Urothelium cell line (cell line): ENCODE measurements at regions not wholly inside any gene's neighbourhood (a gene's known extent, or its start where the extent isn't known, plus 50 kb on each side); places are given as distances from the start of the nearest gene placed in this dataset.

Source experiments
- DNase-seq: peaks from one replicate; pipeline ENCODE4 v3.0.0; 2011; ENCODE audit warnings: low spot score, mixed read lengths
- FAIRE-seq: peaks from 2 replicates; lab custom pipeline; 2011; peaks lifted over from hg19 to GRCh38; lab: Jason Lieb, UNC

DNA sequence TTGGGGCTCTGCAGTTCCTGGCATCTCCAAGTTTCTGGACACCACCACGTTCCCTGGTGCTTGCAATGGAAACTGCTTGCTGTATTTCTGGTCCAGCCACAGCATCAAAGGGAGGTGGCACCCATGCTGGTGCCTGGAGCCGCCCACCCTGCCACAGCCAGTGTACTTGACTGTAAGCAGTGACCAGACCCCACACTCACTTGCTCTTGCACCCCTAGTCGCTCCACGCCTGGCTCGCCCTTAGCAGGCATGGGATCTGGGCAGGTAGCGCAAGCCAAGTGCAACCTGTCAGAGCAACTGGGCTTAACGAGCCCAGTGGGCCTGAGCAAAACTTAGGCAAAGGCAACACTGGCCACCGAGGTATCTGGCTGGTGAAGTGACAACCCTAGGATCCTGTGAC, 648.2 kb upstream of the PCDH9 start:
- DNase-seq, result no peak
- no peak for FAIRE-seq

DNA sequence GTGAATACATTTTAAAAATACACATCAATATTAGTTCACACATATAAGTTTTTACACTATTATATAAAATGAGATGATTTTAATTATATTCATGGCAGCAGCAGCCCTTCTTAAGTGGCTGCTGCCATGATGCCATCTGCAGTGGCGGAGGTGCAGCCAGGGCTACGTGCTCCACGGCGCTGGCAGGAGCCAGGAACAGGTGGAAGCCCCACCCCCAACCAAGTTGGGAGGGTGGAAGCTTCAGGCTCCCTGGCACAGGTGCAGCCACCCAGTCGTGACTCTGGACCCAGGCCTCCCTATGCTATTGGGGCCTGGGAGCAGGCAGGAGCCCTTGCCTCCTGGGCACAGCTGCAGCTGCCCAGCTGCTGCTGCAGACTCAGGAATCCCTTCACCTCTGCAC, 646.9 kb upstream of the PCDH9 start:
- FAIRE-seq, result no peak

DNA sequence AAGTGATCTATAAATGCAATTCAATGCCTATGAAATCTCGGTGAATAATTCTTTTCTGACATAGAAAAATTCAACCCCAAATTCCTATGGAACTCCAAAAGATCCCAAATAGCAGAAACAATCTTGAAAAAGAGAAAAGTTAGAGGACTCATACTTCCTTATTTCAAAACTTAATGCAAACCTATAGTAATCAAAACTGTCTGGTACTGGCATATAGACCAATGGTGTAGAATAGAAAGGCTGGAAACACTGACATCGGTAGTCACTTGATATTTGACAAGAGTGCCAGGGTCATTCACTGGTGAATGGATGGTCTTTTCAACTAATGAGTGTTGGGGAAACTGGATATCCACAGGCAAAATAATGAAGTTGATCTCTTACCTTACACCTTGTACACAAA, 637.1 kb upstream of the PCDH9 start:
- DNase-seq, result no peak
- no peak for FAIRE-seq

More for the DNA sequence above, 646.9 kb upstream of the PCDH9 start:
- DNase-seq, result no peak

GRCh38 chr13:67860315-67860714, 630.2 kb upstream of the PCDH9 start:
- DNase-seq (no peak), FAIRE-seq (no peak)

DNA sequence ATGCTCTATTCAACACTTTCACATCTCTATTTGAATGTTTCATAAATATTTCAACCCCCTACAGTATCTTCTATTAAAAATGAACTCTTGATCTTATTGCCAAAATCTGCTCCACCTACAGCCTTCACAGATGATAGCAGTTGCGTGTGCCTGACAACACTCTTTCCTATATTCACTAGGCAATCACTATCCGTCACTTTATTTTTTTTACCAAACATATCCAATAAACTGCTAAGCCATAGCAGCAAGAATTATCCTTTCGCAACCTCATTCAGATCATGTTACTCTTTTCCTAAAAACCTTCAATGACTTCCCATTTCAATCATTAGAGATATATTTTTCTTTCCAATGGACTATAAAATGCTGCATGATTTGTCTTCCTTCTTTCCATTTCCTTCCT, 629.8 kb upstream of the PCDH9 start:
- DNase-seq (no peak), FAIRE-seq (no peak)

- DNase-seq, result no peak
- FAIRE-seq, result no peak
Observed at GRCh38 chr13:67857581-67858310, 627.6 kb upstream of the PCDH9 start.

DNA sequence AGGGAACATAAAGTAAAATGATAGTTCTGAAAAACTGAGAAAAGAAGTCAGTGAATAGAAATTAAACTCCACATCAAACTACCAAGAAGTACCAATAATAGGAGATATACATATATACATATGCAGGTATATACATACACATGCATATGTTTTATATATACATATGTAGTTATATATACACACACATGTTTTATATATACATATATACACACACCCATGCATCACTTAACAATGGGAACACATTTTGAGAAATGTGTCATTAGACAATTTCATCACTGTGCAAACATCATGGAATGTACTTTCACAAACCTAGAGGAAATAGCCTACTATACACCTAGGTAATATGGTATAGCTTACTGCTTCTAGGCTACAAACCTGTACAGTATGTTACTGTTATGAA, 626.8 kb upstream of the PCDH9 start:
- no peak for DNase-seq
- FAIRE-seq, result no peak

DNA sequence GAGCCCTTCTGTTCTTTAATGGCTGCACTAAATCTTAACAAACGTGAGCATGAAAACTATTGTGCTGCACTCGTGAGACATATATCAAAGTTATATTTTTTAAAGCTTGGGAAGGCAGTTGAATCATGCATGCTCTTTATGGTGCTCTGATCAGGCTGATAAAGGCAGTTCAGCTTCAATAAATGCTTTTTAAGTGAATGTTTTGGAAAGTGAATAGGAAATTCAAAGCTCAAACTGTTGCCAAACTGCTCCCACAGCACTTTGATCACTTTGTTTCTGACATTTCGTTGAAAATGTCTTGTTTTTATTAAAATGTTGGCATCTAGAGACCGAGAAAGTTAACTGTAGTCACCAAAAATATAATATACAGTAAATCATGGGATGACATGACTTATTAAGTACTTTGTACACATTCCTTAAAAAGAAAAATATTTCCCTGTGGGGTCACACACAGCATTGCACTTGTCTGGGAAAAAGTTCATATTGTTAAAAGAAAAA, 625.7 kb upstream of the PCDH9 start:
- FAIRE-seq (no peak), DNase-seq (no peak)

DNA sequence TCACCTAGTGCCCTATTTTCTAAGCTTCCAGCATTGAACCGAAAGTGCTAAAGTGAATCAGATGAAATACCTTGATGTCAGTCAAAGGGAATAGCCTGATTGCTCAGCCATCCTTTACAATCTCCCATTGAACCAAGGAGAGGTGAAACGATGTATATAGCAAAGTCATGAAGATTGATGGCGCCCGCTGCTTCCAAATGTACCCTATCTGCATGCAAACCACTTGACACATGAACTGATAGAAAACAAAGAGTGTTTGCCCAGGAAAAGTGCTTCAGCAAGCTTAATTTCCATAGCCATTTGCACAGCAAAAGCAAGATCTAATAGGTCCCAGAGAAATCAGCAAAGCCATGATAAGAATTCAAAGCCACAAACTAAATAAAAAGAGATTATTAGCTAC, 624.9 kb upstream of the PCDH9 start:
- FAIRE-seq, result no peak
- DNase-seq, result no peak

- FAIRE-seq, result no peak
- no peak for DNase-seq
Observed at GRCh38 chr13:67844574-67844973, 614.4 kb upstream of the PCDH9 start.

GRCh38 chr13:67841071-67841470, 610.9 kb upstream of the PCDH9 start:
- FAIRE-seq, result no peak
- no peak for DNase-seq

GRCh38 chr13:67833564-67833963, 603.4 kb upstream of the PCDH9 start:
- no peak for FAIRE-seq
- no peak for DNase-seq

- DNase-seq (no peak), FAIRE-seq (no peak)
Observed at GRCh38 chr13:67829641-67830040, 599.5 kb upstream of the PCDH9 start.

GRCh38 chr13:67827992-67828391, 597.9 kb upstream of the PCDH9 start:
- DNase-seq (no peak), FAIRE-seq (no peak)

DNA sequence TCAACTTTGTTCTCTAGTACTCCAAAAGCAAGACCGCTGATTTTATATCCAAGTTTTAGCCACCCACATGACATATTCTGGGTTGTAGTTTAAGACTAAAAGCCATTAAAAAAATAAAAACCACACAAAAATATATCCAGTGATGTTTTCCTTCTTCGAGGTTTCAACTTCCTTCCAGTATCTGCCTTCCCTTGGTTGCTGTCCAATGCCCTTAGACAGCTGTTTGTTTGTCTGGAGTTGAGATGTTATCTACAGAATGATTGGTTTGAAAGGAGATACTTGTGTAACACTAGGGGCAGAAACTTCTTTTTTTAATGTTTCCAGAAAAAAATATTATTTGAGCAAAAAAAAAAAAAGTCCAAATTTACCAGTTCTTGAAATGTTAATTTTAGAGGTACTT, 591.5 kb upstream of the PCDH9 start:
- DNase-seq (no peak), FAIRE-seq (no peak)

GRCh38 chr13:67806796-67807195, 576.7 kb upstream of the PCDH9 start:
- FAIRE-seq (no peak), DNase-seq (no peak)

- FAIRE-seq (no peak), DNase-seq (no peak)
Observed at GRCh38 chr13:67803118-67803517, 573.0 kb upstream of the PCDH9 start.

- no peak for FAIRE-seq
- DNase-seq, result no peak
Observed at GRCh38 chr13:67792151-67792676, 562.1 kb upstream of the PCDH9 start.

DNA sequence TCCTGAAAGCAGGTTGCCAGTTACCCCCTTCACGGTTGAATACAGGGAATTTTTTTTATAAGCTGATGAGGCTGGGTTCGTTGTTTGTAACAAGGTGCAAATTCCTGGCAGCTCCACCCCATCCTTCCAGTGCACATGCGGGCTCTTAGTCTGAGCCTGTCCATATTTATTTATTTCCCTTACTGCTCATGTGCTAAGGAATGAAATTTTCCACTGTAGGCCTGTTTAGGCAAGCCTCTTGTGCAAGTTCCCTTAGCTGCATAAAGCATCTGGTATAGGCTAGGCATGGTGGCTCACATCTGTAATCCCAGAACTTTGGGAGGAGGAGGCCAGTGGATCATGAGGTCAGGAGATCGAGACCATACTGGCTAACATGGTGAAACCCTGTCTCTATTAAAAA, 560.9 kb upstream of the PCDH9 start:
- DNase-seq (no peak), FAIRE-seq (no peak)

GRCh38 chr13:67776151-67776550, 546.0 kb upstream of the PCDH9 start:
- DNase-seq, result no peak
- FAIRE-seq, result no peak

DNA sequence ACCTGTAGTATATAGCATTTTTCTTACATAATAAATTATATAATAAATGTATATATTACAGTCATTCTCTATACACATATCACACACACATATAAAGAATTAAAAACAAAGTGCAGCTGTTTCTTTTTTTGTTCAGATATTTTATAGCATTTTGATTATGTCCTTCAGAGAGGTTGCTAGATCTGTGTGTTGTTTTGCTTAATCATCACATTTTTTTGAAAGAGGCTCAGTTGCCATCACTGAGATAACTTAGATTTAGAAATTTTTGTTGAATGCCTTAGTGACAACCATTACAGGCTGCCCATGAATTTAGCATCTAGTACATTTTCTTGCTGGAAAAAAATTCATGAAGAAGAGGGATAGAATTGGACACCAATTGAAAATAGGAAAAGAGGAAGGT, 545.2 kb upstream of the PCDH9 start:
- no peak for DNase-seq
- FAIRE-seq, result no peak

- no peak for FAIRE-seq
- no peak for DNase-seq
Observed at GRCh38 chr13:67772807-67773453, 542.8 kb upstream of the PCDH9 start.
